Activated naive CD4-positive, alpha-beta T cell (primary cell): ENCODE measurements at regions not wholly inside any gene's neighbourhood (a gene's known extent, or its start where the extent isn't known, plus 50 kb on each side); places are given as distances from the start of the nearest gene placed in this dataset.
"Not testable (repeated sequence)": the region's sequence is repeated elsewhere in the genome, so short reads cannot be mapped to it uniquely, and the experiment has no call there.

ENCODE experiments used
- DNase-seq, 4 experiments: peaks; one replicate each; lab custom pipeline; 2025; lab: John Stamatoyannopoulos, UW

DNA sequence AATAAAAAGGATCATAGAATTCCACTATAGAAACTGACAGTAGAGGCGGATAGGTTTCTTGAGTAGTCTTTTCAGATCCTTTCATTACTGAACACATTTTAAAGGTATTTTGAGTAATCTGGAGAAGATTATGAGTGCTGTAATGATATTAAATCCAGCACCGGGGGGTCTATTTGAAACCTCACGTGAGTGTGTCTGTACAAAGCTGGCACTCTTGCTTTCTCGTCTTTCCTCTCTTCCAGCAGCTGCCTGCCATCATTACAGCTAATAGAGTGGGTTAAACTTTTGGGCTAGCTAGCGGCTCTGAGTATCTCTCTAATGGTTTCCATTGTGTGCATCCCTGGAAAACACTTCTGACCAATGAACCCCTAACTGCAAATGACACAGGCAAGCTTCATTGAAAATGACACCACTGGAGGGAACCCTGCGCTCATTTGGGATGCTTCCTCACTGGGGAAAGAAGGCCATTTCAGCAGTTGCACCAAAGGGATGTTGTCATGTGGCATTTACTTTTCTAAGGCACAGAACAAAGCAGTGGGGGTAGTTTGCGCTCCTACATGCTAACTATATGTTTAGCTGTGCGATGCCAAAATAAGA, 101.0 kb downstream of the HRH4 start:
- no peak for DNase-seq

DNA sequence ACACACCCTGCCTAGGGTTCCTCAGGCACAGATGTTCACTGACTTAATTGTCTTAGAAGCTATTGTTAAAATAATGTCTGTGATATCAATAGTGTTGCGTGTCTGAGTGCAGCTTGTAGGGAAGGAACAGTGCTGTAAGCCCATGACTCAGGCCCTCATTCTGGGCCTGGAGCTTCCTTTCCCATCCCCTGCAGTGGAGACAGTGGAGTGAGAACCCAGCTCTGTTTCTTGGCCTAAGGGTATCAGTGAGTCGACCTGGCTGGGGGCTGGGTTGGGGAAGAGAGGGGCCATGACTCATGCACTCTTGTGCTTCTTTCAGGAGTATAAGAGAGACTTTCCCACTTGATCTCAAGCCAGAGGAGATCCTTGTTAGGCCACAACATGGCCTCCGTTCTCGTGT, 106.8 kb downstream of the HRH4 start:
- no peak for DNase-seq

DNA sequence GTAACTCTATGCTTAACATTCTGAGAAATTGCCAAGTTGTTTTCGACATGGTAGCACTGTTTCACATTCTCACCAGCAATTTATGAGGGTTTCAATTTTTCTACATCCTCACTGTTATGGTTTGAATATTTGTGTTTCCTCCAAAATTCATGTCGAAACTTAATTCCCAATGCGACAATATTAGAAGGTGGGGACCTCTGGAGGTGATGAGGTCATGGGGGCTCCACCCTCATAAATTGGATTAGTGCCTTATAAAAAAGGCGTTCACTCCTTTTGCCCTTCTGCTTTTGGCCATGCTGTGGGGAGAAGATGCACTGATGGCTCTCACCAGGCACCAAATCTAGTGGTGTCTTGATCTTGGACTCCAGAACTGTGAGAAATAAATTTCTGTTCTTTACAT, 110.3 kb downstream of the HRH4 start:
- no peak for DNase-seq

DNA sequence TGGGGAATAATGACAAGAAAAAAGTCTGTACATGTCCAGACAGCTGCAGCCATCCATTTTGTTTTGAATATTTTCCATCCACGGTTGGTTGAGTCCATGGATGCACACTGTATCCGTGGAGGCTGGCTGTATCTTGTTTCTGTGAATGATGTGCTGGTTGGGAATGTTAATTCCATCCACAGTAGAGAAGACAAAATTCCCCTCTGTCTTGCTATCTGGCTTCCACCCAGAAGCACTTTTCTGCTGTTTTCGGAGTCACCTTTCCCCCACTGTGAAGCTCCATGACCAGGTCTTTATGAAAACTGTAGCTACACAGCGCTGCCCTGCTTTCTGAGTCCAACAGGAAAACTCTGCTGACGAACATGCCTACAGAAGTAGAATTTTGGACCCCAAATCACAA, 122.3 kb downstream of the HRH4 start:
- no peak for DNase-seq

- DNase-seq = no peak
Measured at GRCh38 chr18:24584205-24584604, 123.8 kb downstream of the HRH4 start.

- no peak for DNase-seq
Measured at GRCh38 chr18:24584813-24585212, 124.4 kb downstream of the HRH4 start.

DNA sequence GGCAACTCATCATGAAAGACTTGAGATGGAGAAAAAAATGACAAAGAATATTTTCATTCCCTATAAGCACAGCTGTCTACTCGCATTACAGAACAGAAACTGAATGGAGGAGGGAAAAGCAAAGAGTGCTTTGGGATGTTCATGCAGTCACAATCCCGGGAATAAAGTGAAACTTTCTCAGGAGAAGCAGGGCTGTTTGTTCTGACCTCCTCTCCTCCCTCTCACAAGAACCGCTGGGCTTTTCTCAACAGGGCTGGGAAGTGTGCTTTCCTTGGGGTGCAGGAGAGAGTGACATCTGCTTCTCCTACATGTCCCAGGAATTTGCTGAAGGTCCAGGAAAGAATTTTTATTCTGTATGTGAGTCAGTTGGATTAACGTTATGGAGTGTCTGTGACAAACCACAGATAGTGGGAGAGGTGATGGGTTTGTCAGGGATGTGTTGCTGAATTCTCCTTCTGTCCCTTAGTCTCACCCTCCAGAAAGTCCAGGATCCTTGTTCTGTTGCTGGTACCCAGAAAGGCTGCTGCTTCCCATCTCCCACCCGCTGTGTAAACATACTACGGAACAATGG, 125.6 kb downstream of the HRH4 start:
- no peak for DNase-seq

GRCh38 chr18:24586662-24587360, 126.4 kb downstream of the HRH4 start:
- DNase-seq = no peak

DNA sequence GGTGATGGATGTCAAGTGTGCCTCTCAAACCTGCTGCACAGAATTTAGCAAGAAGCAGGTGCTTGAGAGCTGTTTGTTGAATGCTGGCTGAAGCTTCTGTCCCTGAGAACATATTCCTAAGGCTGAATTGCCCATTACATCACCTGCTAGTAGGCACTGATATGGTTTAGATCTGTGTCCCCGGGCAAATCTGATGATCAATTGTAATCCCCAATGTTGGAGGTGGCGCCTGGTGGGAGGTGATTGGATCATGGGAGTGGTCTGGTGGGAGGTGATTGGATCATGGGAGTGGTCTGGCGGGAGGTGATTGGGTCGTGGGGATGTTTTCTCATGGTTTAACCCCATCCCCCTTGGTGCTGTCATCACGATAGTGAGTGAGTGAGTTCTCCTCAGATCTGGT, 128.0 kb downstream of the HRH4 start:
- no peak for DNase-seq

DNA sequence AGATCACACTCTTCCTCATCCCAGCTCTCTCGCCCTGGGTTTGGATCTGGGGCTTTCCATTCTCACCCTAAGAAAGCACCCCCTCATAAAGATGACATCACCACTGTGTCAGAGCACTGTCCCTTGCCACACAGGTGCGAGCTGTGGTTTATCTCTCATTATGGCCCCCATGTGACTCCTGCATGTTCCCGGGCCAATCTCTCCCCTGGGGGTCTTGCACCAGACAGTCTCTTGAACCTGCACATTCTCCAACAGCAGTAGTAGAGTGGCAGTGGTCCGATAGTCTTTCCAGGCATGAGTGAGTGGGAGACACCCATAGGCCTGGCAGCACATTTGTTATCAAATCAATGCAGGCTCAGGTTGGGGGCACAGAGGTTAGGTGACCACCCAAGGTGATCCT, 130.5 kb downstream of the HRH4 start:
- DNase-seq = no peak

DNA sequence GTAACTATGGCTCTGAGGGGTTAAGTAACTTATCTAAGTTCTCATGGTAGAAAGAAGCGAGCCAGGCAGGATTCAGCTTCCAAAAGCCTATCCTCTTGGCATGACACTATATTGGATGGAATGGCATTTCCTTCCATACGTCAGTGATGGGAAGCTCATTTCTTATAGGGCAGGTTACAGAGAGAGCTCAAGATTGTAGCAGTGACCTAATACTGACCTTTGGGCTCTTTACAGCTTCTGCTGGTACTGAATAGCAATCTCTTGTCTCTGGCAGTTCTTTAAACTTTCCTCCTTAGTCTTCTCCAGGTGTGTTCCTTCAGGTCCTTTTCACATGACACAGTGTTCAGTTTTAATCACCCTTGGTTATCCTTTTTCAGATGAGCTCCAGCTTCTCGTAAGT, 133.0 kb downstream of the HRH4 start:
- no peak for DNase-seq

DNA sequence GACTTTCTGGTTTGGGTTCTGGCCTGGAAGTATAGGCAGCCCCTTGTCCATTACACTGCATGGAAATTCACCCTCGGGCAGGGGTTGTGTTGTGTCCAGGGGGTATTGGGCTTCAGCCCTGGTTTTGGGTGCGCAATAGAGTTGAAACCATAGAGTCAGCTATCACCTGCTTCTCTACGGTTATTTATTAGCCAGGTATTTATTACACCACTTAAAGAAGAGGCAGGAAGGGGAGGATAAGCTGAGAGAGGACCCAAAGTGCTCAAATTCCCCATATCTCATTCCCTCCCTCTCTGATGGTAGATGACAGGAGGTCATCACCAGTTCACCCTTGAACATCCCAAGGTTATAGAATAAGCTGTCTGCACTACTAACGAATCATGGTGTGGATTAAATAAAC, 133.4 kb downstream of the HRH4 start:
- DNase-seq = no peak

DNA sequence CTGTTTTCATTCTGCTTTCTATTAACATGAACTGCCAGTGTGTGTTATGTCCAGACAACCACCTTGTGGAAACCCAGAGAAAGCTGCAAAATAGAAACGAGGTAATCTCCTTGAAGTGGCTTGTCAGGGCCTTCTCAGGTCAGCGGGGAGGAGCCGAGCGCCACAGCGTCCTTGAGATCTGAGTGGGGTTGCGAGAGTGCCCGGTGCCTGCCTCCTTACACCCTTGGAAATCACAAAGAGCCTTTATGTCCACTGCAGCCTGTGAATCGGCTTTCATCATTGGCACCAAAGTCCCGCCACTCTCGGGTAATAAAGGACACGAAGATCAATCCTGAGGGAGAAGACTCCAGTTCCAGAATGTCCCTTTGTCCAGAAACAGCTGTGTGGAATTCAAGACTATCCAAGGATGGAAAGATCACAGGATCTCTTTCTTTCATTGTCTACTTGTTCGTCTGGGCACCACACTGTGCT, 135.2 kb downstream of the HRH4 start:
- no peak for DNase-seq

GRCh38 chr18:24600076-24600654, 139.7 kb downstream of the HRH4 start:
- no peak for DNase-seq

DNA sequence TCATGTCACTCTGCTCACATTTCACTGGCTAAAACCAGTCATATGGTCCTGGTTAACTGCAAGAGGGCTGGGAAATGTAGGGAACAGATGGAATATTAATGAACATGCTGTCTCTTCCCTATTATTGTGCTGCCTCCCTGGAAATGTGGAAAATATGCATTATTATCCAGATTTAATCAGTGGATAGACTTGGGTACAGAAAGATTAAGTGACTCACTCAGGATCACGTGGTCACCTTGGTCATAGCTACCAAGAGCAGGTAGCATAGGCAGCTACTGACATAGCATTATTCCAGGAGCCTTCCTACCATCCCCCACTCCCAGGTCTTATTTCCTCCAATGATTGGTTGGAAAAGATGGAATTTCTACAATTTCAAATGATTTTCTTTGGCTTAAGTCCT, 141.1 kb downstream of the HRH4 start:
- DNase-seq = no peak

GRCh38 chr18:24602201-24602600, 141.8 kb downstream of the HRH4 start:
- DNase-seq = no peak

GRCh38 chr18:24603151-24603550, 142.7 kb downstream of the HRH4 start:
- DNase-seq = no peak

DNA sequence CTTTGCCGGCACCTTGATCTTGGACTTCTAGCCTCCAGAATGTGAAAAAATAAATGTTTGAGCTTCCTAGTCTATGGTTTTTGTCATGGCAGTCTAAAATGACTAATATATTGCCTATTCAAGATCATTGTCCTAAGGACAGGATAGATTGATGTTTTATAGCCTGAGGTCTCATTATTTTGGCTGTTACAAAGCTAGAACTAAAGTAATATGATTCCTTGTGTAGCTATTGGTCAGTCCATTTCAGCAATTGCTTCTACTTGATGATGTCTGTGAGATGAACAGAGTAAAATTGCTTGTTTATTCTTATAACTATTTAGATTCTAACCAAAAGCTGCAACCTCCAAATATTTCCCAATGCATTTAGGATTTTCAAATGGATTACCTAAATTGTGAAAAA, 145.0 kb downstream of the HRH4 start:
- DNase-seq = no peak

- no peak for DNase-seq
Measured at GRCh38 chr18:24609254-24609653, 148.8 kb downstream of the HRH4 start.

- DNase-seq = no peak
Measured at GRCh38 chr18:24611075-24611474, 150.6 kb downstream of the HRH4 start.

- DNase-seq = no peak
Measured at GRCh38 chr18:24613896-24614640, 153.6 kb downstream of the HRH4 start.

GRCh38 chr18:24616653-24617052, 156.2 kb downstream of the HRH4 start:
- no peak for DNase-seq

DNA sequence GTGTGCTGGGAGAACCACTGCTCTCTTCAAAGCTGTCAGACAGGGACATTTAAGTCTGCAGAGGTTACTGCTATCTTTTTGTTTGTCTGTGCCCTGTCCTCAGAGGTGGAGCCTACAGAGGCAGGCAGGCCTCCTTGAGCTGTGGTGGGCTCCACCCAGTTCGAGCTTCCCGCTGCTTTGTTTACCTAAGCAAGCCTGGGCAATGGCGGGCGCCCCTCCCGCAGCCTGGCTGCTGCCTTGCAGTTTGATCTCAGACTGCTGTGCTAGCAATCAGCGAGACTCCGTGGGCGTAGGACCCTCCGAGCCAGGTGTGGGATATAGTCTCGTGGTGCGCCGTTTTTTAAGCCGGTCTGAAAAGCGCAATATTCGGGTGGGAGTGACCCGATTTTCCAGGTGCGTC, 164.0 kb downstream of the HRH4 start:
- DNase-seq = not testable (repeated sequence)
